ENCODE measurements at regions not wholly inside any gene's neighbourhood (a gene's known extent, or its start where the extent isn't known, plus 50 kb on each side); places are given as distances from the start of the nearest gene placed in this dataset.

DNA sequence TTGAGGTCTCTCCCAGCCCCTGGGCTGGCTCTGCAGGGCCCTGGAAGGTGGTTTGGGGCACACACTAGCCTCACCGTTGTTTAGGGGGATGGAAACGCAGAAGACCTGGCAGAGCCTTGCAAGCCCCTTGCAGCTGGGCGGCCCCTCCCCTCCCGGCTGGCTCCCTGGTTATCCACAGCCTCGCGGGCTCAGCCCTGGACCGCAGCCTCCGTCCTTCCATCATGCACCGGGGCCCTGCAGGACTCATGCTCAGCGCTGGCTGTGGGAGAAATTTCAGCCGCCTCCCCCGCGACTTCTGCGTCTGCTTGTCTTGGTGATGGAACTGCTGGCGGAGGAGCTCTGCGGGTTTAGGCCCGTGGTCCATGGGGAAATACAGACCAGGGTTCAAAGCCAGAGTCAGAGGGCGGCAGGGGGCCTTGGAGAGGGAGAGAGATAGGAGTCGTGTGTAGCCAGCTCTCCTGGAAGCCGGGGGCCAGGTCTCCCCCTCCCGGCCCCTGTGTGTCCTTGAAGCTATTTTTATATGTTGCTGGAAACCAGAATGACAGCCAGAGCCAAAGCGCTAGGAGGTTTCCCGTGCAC lies 75.8 kb upstream of the IER5L start:
- TF ChIP-seq JUND (IDR thresholded peaks at IDR 0.05): no peak
- TF ChIP-seq RXRA (IDR thresholded peaks at IDR 0.05; ENCODE audit: borderline replicate concordance, low read depth): no peak
- TF ChIP-seq CHD2 (IDR thresholded peaks at IDR 0.05; ENCODE audit: low read length, partially characterized antibody): no peak
- TF ChIP-seq, protein P1, sequence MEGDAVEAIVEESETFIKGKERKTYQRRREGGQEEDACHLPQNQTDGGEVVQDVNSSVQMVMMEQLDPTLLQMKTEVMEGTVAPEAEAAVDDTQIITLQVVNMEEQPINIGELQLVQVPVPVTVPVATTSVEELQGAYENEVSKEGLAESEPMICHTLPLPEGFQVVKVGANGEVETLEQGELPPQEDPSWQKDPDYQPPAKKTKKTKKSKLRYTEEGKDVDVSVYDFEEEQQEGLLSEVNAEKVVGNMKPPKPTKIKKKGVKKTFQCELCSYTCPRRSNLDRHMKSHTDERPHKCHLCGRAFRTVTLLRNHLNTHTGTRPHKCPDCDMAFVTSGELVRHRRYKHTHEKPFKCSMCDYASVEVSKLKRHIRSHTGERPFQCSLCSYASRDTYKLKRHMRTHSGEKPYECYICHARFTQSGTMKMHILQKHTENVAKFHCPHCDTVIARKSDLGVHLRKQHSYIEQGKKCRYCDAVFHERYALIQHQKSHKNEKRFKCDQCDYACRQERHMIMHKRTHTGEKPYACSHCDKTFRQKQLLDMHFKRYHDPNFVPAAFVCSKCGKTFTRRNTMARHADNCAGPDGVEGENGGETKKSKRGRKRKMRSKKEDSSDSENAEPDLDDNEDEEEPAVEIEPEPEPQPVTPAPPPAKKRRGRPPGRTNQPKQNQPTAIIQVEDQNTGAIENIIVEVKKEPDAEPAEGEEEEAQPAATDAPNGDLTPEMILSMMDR (IDR thresholded peaks at IDR 0.05): no peak
- no peak for TF ChIP-seq YY1 (IDR thresholded peaks at IDR 0.05; ENCODE audit: low read depth)
- TF ChIP-seq TAF1 (IDR thresholded peaks at IDR 0.05; ENCODE audit: borderline replicate concordance, low read depth, low read length): no peak
